ENCODE measurements at regions not wholly inside any gene's neighbourhood (a gene's known extent, or its start where the extent isn't known, plus 50 kb on each side); places are given as distances from the start of the nearest gene placed in this dataset.
"Not testable (repeated sequence)": the region's sequence is repeated elsewhere in the genome, so short reads cannot be mapped to it uniquely, and the experiment has no call there.

- Mint-ChIP-seq H3K27ac (no peak overlapping the region), H3K4me3 (no peak overlapping the region), H3K4me1 (ENCODE audit: low read depth) (no peaks in the 10 kb centered on the region), H3K36me3 (ENCODE audit: low read depth) (peaks cover 2% of the 10 kb centered on the region), H3K27me3 (ENCODE audit: low read depth) (peaks cover 1% of the 10 kb centered on the region), H3K9me3 (peaks cover 14% of the 10 kb centered on the region)
- CTCF ChIA-PET = interaction anchor here (0.6 kb wide), 1 partner anchor 384 kb away, joined by 3 read pairs; no protein-coding TSS in a partner anchor
- intact Hi-C loops (cut with micrococcal nuclease) = no loop called here
- no peak for DNase-seq
These were observed 73.6 kb upstream of the RNF32 start for GRCh38 chr7:156566812-156567549.

- CTCF ChIA-PET; intact Hi-C loops (cut with micrococcal nuclease); H3K27ac Mint-ChIP-seq: not testable (repeated sequence)
These were observed 75.6 kb upstream of the RNF32 start for GRCh38 chr7:156565002-156565401.

GRCh38 chr7:156560696-156561095, 79.9 kb upstream of the RNF32 start:
- CTCF ChIA-PET = no interaction called here
- H3K4me3 Mint-ChIP-seq = no peak overlapping the region
- H3K27me3 Mint-ChIP-seq (ENCODE audit: low read depth) = peaks cover 14% of the 10 kb centered on the region
- no peaks in the 10 kb centered on the region for H3K4me1 Mint-ChIP-seq (ENCODE audit: low read depth)
- H3K27ac Mint-ChIP-seq = no peak overlapping the region
- no peak for DNase-seq
- intact Hi-C loops (cut with micrococcal nuclease) = no loop called here
- H3K9me3 Mint-ChIP-seq = peaks cover 14% of the 10 kb centered on the region
- peaks cover 2% of the 10 kb centered on the region for H3K36me3 Mint-ChIP-seq (ENCODE audit: low read depth)

More at GRCh38 chr7:156565002-156565401, 75.6 kb upstream of the RNF32 start:
- not testable (repeated sequence) for H3K4me3 Mint-ChIP-seq; H3K36me3 Mint-ChIP-seq (ENCODE audit: low read depth); H3K4me1 Mint-ChIP-seq (ENCODE audit: low read depth); DNase-seq
- Mint-ChIP-seq H3K27me3 (ENCODE audit: low read depth) (peaks cover 14% of the 10 kb centered on the region), H3K9me3 (peaks cover 14% of the 10 kb centered on the region)

- CTCF ChIA-PET = interaction anchor here (0.7 kb wide), 1 partner anchor 796 kb away, joined by 3 read pairs; no protein-coding TSS in a partner anchor
- H3K36me3 Mint-ChIP-seq (ENCODE audit: low read depth) = peaks cover 2% of the 10 kb centered on the region
- intact Hi-C loops (cut with micrococcal nuclease) = no loop called here
- no peak overlapping the region for H3K4me3 Mint-ChIP-seq
- no peak overlapping the region for H3K27ac Mint-ChIP-seq
- DNase-seq = no peak
- peaks cover 13% of the 10 kb centered on the region for H3K9me3 Mint-ChIP-seq
- H3K27me3 Mint-ChIP-seq (ENCODE audit: low read depth) = peaks cover 14% of the 10 kb centered on the region
- H3K4me1 Mint-ChIP-seq (ENCODE audit: low read depth) = no peaks in the 10 kb centered on the region
These were observed 80.5 kb upstream of the RNF32 start for GRCh38 chr7:156560075-156560474.

- H3K27me3 Mint-ChIP-seq (ENCODE audit: low read depth) = peaks cover 14% of the 10 kb centered on the region
- no peaks in the 10 kb centered on the region for H3K4me1 Mint-ChIP-seq (ENCODE audit: low read depth)
- H3K27ac Mint-ChIP-seq = no peak overlapping the region
- CTCF ChIA-PET = no interaction called here
- intact Hi-C loops (cut with micrococcal nuclease) = no loop called here
- DNase-seq = no peak
- H3K36me3 Mint-ChIP-seq (ENCODE audit: low read depth) = no peaks in the 10 kb centered on the region
- no peak overlapping the region for H3K4me3 Mint-ChIP-seq
- peaks cover 6% of the 10 kb centered on the region for H3K9me3 Mint-ChIP-seq
These were observed 81.6 kb upstream of the RNF32 start for GRCh38 chr7:156559001-156559400.

- CTCF ChIA-PET = no interaction called here
- no peaks in the 10 kb centered on the region for H3K9me3 Mint-ChIP-seq
- no peaks in the 10 kb centered on the region for H3K4me1 Mint-ChIP-seq (ENCODE audit: low read depth)
- H3K4me3 Mint-ChIP-seq = no peak overlapping the region
- no peak overlapping the region for H3K27ac Mint-ChIP-seq
- no peak for DNase-seq
- no peaks in the 10 kb centered on the region for H3K36me3 Mint-ChIP-seq (ENCODE audit: low read depth)
- H3K27me3 Mint-ChIP-seq (ENCODE audit: low read depth) = peaks cover 14% of the 10 kb centered on the region
- intact Hi-C loops (cut with micrococcal nuclease) = no loop called here
These were observed 82.4 kb upstream of the RNF32 start for GRCh38 chr7:156558198-156558597.

- CTCF ChIA-PET = no interaction called here
- no peaks in the 10 kb centered on the region for H3K36me3 Mint-ChIP-seq (ENCODE audit: low read depth)
- no peak overlapping the region for H3K4me3 Mint-ChIP-seq
- DNase-seq = no peak
- intact Hi-C loops (cut with micrococcal nuclease) = no loop called here
- H3K27ac Mint-ChIP-seq = no peak overlapping the region
- peaks cover 6% of the 10 kb centered on the region for H3K27me3 Mint-ChIP-seq (ENCODE audit: low read depth)
- H3K9me3 Mint-ChIP-seq = no peaks in the 10 kb centered on the region
- no peaks in the 10 kb centered on the region for H3K4me1 Mint-ChIP-seq (ENCODE audit: low read depth)
These were observed 84.5 kb upstream of the RNF32 start for GRCh38 chr7:156556083-156556482.

- Mint-ChIP-seq H3K4me3 (no peak overlapping the region), H3K27ac (no peak overlapping the region), H3K9me3 (no peaks in the 10 kb centered on the region), H3K4me1 (ENCODE audit: low read depth) (no peaks in the 10 kb centered on the region), H3K36me3 (ENCODE audit: low read depth) (no peaks in the 10 kb centered on the region), H3K27me3 (ENCODE audit: low read depth) (peaks cover 3% of the 10 kb centered on the region)
- CTCF ChIA-PET = no interaction called here
- intact Hi-C loops (cut with micrococcal nuclease) = no loop called here
- no peak for DNase-seq
These were observed 86.1 kb upstream of the RNF32 start for GRCh38 chr7:156554488-156554887.

GRCh38 chr7:156549636-156550035, 90.9 kb upstream of the RNF32 start:
- intact Hi-C loops (cut with micrococcal nuclease) = no loop called here
- no peak overlapping the region for H3K27ac Mint-ChIP-seq
- H3K9me3 Mint-ChIP-seq = peaks cover 5% of the 10 kb centered on the region
- no peaks in the 10 kb centered on the region for H3K36me3 Mint-ChIP-seq (ENCODE audit: low read depth)
- peaks cover 3% of the 10 kb centered on the region for H3K27me3 Mint-ChIP-seq (ENCODE audit: low read depth)
- H3K4me1 Mint-ChIP-seq (ENCODE audit: low read depth) = no peaks in the 10 kb centered on the region
- CTCF ChIA-PET = no interaction called here
- no peak for DNase-seq
- H3K4me3 Mint-ChIP-seq = no peak overlapping the region

- no peak overlapping the region for H3K27ac Mint-ChIP-seq
- no peaks in the 10 kb centered on the region for H3K36me3 Mint-ChIP-seq (ENCODE audit: low read depth)
- peaks cover 4% of the 10 kb centered on the region for H3K27me3 Mint-ChIP-seq (ENCODE audit: low read depth)
- no peak overlapping the region for H3K4me3 Mint-ChIP-seq
- H3K4me1 Mint-ChIP-seq (ENCODE audit: low read depth) = no peaks in the 10 kb centered on the region
- intact Hi-C loops (cut with micrococcal nuclease) = no loop called here
- CTCF ChIA-PET = no interaction called here
- peaks cover 5% of the 10 kb centered on the region for H3K9me3 Mint-ChIP-seq
- no peak for DNase-seq
These were observed 92.6 kb upstream of the RNF32 start for GRCh38 chr7:156547884-156548561.

GRCh38 chr7:156545979-156546378, 94.6 kb upstream of the RNF32 start:
- Mint-ChIP-seq H3K4me3 (no peak overlapping the region), H3K27me3 (ENCODE audit: low read depth) (peaks cover 9% of the 10 kb centered on the region), H3K27ac (no peak overlapping the region), H3K4me1 (ENCODE audit: low read depth) (no peaks in the 10 kb centered on the region), H3K9me3 (peaks cover 5% of the 10 kb centered on the region), H3K36me3 (ENCODE audit: low read depth) (no peaks in the 10 kb centered on the region)
- CTCF ChIA-PET = no interaction called here
- no peak for DNase-seq
- intact Hi-C loops (cut with micrococcal nuclease) = no loop called here

GRCh38 chr7:156544919-156545715, 95.5 kb upstream of the RNF32 start:
- DNase-seq = no peak
- H3K36me3 Mint-ChIP-seq (ENCODE audit: low read depth) = no peaks in the 10 kb centered on the region
- H3K9me3 Mint-ChIP-seq = peaks cover 5% of the 10 kb centered on the region
- CTCF ChIA-PET = no interaction called here
- no peaks in the 10 kb centered on the region for H3K4me1 Mint-ChIP-seq (ENCODE audit: low read depth)
- intact Hi-C loops (cut with micrococcal nuclease) = no loop called here
- H3K27me3 Mint-ChIP-seq (ENCODE audit: low read depth) = peaks cover 10% of the 10 kb centered on the region
- no peak overlapping the region for H3K27ac Mint-ChIP-seq
- H3K4me3 Mint-ChIP-seq = no peak overlapping the region

Data from activated naive CD4-positive, alpha-beta T cell treated with anti-CD3 and anti-CD28 coated beads for 36 hours (primary cell).